DND-41 (cell line): ENCODE measurements at regions not wholly inside any gene's neighbourhood (a gene's known extent, or its start where the extent isn't known, plus 50 kb on each side); places are given as distances from the start of the nearest gene placed in this dataset.

Experiments used
- ATAC-seq: fragments of 200-7000 bp; cut with Tn5 transposase; 3 replicates; pipeline ENCODE4 v1.9.1; 2021; ENCODE audit warnings: low read depth; ENCODE audit not compliant: insufficient read depth
- DNase-seq: peaks from one replicate; pipeline ENCODE4 v3.0.0-alpha.2; 2020
- H2AFZ ChIP-seq: 2 replicates; pipeline ENCODE4 v1.6.0; 2012; ENCODE audit warnings: low read depth, low read length
- H3K27ac ChIP-seq: 2 replicates; pipeline ENCODE4 v1.5.1; 2012; ENCODE audit warnings: low read length, inconsistent platforms
- H3K27me3 ChIP-seq: fragments of 200-600 bp; sonication (generic); 2 replicates; pipeline ENCODE4 v1.6.0; 2012; ENCODE audit warnings: low read length, mild to moderate bottlenecking, inconsistent platforms; ENCODE audit not compliant: insufficient read depth, poor library complexity
- H3K36me3 ChIP-seq: 2 replicates; pipeline ENCODE4 v1.5.1; 2012; ENCODE audit warnings: low read length, inconsistent platforms; ENCODE audit not compliant: insufficient read depth
- H3K4me1 ChIP-seq: 2 replicates; pipeline ENCODE4 v1.5.1; 2012; ENCODE audit warnings: mild to moderate bottlenecking, low read length; ENCODE audit not compliant: insufficient read depth
- H3K4me2 ChIP-seq: 2 replicates; pipeline ENCODE4 v1.6.0; 2012; ENCODE audit warnings: mild to moderate bottlenecking, moderate library complexity, low read length, inconsistent platforms; ENCODE audit not compliant: insufficient read depth
- H3K4me3 ChIP-seq, 2 experiments: fragments of 200-600 bp in 1 of 2; shearing (Covaris generic) in 1 of 2; 2 replicates each; pipeline ENCODE4 v1.5.1; 2012 to 2016; ENCODE audit warnings: inconsistent platforms in 2 of 2, low read length in 2 of 2, mild to moderate bottlenecking in 2 of 2, low read depth in 1 of 2, moderate library complexity in 1 of 2
- H3K79me2 ChIP-seq: 2 replicates; pipeline ENCODE4 v1.6.0; 2012; ENCODE audit warnings: low read length, inconsistent platforms; ENCODE audit not compliant: insufficient read depth
- H3K9ac ChIP-seq: 2 replicates; pipeline ENCODE4 v1.6.0; 2012; ENCODE audit warnings: low read depth, mild to moderate bottlenecking, inconsistent platforms, low read length, moderate library complexity
- H3K9me3 ChIP-seq: 2 replicates; pipeline ENCODE4 v1.5.1; 2012; ENCODE audit warnings: low read length, moderate library complexity, mild to moderate bottlenecking, inconsistent platforms; ENCODE audit not compliant: insufficient read depth, severe bottlenecking
- H4K20me1 ChIP-seq: 2 replicates; pipeline ENCODE4 v1.6.0; 2012; ENCODE audit warnings: low read length; ENCODE audit not compliant: insufficient read depth
- EZH2 ChIP-seq: IDR thresholded peaks from 3 replicates; pipeline ENCODE4 v1.6.1; 2012; ENCODE audit warnings: borderline replicate concordance, low read depth, mild to moderate bottlenecking, moderate library complexity, low read length, inconsistent platforms; ENCODE audit not compliant: severe bottlenecking
- TF ChIP-seq, protein P1 (sequence below): IDR thresholded peaks from 2 replicates; pipeline ENCODE4 v1.5.1; 2012; ENCODE audit warnings: borderline replicate concordance, low read length, moderate library complexity, mild to moderate bottlenecking; ENCODE audit not compliant: poor library complexity, severe bottlenecking; ENCODE audit errors: extremely low read depth

GRCh38 chr13:107329991-107330390 lies 762.1 kb upstream of the ARGLU1 start:
- H3K9me3 ChIP-seq, result no peaks in the 10 kb centered on the region

DNA sequence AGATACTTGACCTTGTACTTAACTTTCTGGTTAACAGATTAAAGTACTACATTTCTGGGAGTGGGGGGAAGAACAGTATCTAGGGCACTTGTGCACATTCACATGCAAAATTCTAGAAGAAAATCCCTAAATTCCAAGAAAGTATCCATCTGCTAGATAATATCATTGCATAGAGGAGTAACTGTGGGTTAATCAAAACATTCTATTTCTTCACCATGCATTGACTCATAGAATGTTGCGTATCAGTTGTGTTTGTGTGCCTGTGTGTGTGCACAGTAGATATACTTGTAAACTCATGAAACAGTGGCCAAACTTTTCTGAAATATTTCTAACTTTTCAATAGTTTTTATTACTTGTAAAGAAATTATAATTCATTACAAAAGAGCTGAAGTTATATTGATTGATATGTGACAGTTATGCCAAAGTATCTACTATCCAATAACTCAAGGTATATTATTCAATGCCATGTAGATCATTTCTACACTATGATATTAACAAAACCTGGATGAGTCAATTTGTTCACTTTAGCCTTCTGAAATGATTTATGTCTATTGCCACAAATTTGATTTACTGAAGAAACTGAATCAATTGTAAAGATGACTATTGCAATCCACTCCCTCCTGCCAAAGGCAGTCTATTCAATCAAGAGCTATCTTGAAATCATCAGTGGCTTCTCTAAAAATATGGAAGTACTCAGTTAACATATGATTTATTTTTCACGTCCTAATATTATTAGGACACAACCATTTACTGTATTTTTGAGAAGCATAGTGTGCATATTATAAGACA lies 756.7 kb upstream of the ARGLU1 start:
- H3K4me3 ChIP-seq, result no peak overlapping the region
- no peaks in the 10 kb centered on the region for H3K36me3 ChIP-seq
- H2AFZ ChIP-seq, result no peak overlapping the region
- H4K20me1 ChIP-seq, result no peaks in the 10 kb centered on the region
- no peaks in the 10 kb centered on the region for H3K9me3 ChIP-seq
- no peak overlapping the region for H3K9ac ChIP-seq
- H3K27me3 ChIP-seq, result no peaks in the 10 kb centered on the region
- ATAC-seq (no peak), DNase-seq (no peak)
- no peak overlapping the region for H3K27ac ChIP-seq
- H3K4me1 ChIP-seq, result no peaks in the 10 kb centered on the region
- TF ChIP-seq, protein P1, sequence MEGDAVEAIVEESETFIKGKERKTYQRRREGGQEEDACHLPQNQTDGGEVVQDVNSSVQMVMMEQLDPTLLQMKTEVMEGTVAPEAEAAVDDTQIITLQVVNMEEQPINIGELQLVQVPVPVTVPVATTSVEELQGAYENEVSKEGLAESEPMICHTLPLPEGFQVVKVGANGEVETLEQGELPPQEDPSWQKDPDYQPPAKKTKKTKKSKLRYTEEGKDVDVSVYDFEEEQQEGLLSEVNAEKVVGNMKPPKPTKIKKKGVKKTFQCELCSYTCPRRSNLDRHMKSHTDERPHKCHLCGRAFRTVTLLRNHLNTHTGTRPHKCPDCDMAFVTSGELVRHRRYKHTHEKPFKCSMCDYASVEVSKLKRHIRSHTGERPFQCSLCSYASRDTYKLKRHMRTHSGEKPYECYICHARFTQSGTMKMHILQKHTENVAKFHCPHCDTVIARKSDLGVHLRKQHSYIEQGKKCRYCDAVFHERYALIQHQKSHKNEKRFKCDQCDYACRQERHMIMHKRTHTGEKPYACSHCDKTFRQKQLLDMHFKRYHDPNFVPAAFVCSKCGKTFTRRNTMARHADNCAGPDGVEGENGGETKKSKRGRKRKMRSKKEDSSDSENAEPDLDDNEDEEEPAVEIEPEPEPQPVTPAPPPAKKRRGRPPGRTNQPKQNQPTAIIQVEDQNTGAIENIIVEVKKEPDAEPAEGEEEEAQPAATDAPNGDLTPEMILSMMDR, result no peak
- TF ChIP-seq EZH2, result no peak
- H3K4me2 ChIP-seq, result no peak overlapping the region
- H3K79me2 ChIP-seq, result no peaks in the 10 kb centered on the region

More at GRCh38 chr13:107329991-107330390, 762.1 kb upstream of the ARGLU1 start:
- Histone ChIP-seq H3K27ac (no peak overlapping the region), H2AFZ (no peak overlapping the region), H3K9ac (no peak overlapping the region), H3K4me1 (no peaks in the 10 kb centered on the region), H3K79me2 (no peaks in the 10 kb centered on the region), H3K4me3 (no peak overlapping the region), H4K20me1 (no peaks in the 10 kb centered on the region), H3K36me3 (no peaks in the 10 kb centered on the region), H3K4me2 (no peak overlapping the region), H3K27me3 (no peaks in the 10 kb centered on the region)
- TF ChIP-seq EZH2, result no peak
- TF ChIP-seq, protein P1, result no peak
- no peak for ATAC-seq
- DNase-seq, result no peak

- Histone ChIP-seq H3K4me3 (no peak overlapping the region), H2AFZ (no peak overlapping the region), H3K4me1 (no peaks in the 10 kb centered on the region), H3K9me3 (no peaks in the 10 kb centered on the region), H3K9ac (no peak overlapping the region), H3K27me3 (no peaks in the 10 kb centered on the region), H3K36me3 (no peaks in the 10 kb centered on the region), H3K79me2 (no peaks in the 10 kb centered on the region), H3K4me2 (no peak overlapping the region), H3K27ac (no peak overlapping the region), H4K20me1 (no peaks in the 10 kb centered on the region)
- TF ChIP-seq, protein P1, result no peak
- TF ChIP-seq EZH2, result no peak
- DNase-seq (no peak), ATAC-seq (no peak)
Measured at GRCh38 chr13:107322228-107322627, 754.3 kb upstream of the ARGLU1 start.
